ENCODE measurements at regions not wholly inside any gene's neighbourhood (a gene's known extent, or its start where the extent isn't known, plus 50 kb on each side); places are given as distances from the start of the nearest gene placed in this dataset.
A peak's percentile ranks its signal among the peaks of the same experiment; 100 is the strongest.

GRCh38 chr16:66036793-66037715, 329.4 kb upstream of the CDH5 start (continued):
- TF ChIP-seq, protein P1, sequence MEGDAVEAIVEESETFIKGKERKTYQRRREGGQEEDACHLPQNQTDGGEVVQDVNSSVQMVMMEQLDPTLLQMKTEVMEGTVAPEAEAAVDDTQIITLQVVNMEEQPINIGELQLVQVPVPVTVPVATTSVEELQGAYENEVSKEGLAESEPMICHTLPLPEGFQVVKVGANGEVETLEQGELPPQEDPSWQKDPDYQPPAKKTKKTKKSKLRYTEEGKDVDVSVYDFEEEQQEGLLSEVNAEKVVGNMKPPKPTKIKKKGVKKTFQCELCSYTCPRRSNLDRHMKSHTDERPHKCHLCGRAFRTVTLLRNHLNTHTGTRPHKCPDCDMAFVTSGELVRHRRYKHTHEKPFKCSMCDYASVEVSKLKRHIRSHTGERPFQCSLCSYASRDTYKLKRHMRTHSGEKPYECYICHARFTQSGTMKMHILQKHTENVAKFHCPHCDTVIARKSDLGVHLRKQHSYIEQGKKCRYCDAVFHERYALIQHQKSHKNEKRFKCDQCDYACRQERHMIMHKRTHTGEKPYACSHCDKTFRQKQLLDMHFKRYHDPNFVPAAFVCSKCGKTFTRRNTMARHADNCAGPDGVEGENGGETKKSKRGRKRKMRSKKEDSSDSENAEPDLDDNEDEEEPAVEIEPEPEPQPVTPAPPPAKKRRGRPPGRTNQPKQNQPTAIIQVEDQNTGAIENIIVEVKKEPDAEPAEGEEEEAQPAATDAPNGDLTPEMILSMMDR (conservative IDR thresholded peaks at IDR 0.05; ENCODE audit: low read depth, low read length): no peak
- no peak for TF ChIP-seq NFE2L2 (IDR thresholded peaks at IDR 0.05; ENCODE audit: low read depth, low read length)

GRCh38 chr16:66036184-66036583, 330.3 kb upstream of the CDH5 start:
- no peak overlapping the region for H2AK5ac ChIP-seq (ENCODE audit: low read depth, low read length)
- peak overlapping the region; percentile 20 for H2BK20ac ChIP-seq (ENCODE audit: low read depth, low read length)
- H4K91ac ChIP-seq (ENCODE audit: insufficient read depth, low read depth, low read length): no peak overlapping the region
- peaks cover 4% of the 10 kb centered on the region for H3K4me1 ChIP-seq (ENCODE audit: control insufficient read depth, insufficient read depth, low read length)
- H2BK120ac ChIP-seq (ENCODE audit: low read depth, low read length): no peak overlapping the region
- no peak overlapping the region for H2BK5ac ChIP-seq (ENCODE audit: low read depth, low read length, poor library complexity, severe bottlenecking)
- H3K18ac ChIP-seq (ENCODE audit: low read depth, low read length): no peak overlapping the region; the same call in 1 of the 2 replicates
- intact Hi-C loops (cut with micrococcal nuclease): no loop called here
- no peak overlapping the region for H3K9ac ChIP-seq (ENCODE audit: low read depth, low read length)
- ChIA-PET CTCF (no interaction called here), POLR2A (ENCODE audit: unreplicated experiment) (no interaction called here)
- no peak overlapping the region for H4K5ac ChIP-seq (ENCODE audit: low read depth, low read length)
- H3K4me3 ChIP-seq (ENCODE audit: insufficient read depth, low read depth, low read length): no peak overlapping the region
- BruUV-seq (replicated peaks): no TSS peak
- no peak overlapping the region for H3K4me2 ChIP-seq (ENCODE audit: low read depth, low read length)
- no peaks in the 10 kb centered on the region for H3K9me3 ChIP-seq (ENCODE audit: control insufficient read depth, insufficient read depth, low read length)
- no peak overlapping the region for H3K23ac ChIP-seq (ENCODE audit: low read depth, low read length)
- no peak overlapping the region for H2AK9ac ChIP-seq (replicated peaks; ENCODE audit: low read depth, low read length, poor library complexity)
- ATAC-seq (ENCODE audit: low read depth) (no peak), DNase-seq (peak; percentile 37)
- no peak overlapping the region for H3K56ac ChIP-seq (ENCODE audit: extremely low read depth, insufficient read depth, low read length)
- no peak overlapping the region for H2AFZ ChIP-seq (replicated peaks; ENCODE audit: low read length, poor library complexity)
- dilution Hi-C loops (cut with HindIII; ENCODE audit: low sequenced_read_pairs, unreplicated experiment): no loop called here
- in situ Hi-C loops (cut with MboI; ENCODE audit: low sequenced_read_pairs): no loop called here
- no peak overlapping the region for H3K14ac ChIP-seq (replicated peaks; ENCODE audit: low read depth, low read length)
- H3K79me1 ChIP-seq (ENCODE audit: low read depth in 1 of 2, low read length in 2 of 2): no peaks in the 10 kb centered on the region
- H3K27me3 ChIP-seq (ENCODE audit: control insufficient read depth, insufficient read depth, low read length): peaks cover 2% of the 10 kb centered on the region; the same call in 1 of the 2 replicates
- no peaks in the 10 kb centered on the region; the same call in 1 of the 2 replicates for H3K9me1 ChIP-seq (ENCODE audit: insufficient read depth, low read length)
- WGBS, 2 experiments (ENCODE audit: extremely low coverage in 2 of 2, insufficient read length in 1 of 2): no CpG with 5 or more reads among the region's 7 CpGs
- no peak overlapping the region for H3K27ac ChIP-seq (ENCODE audit: insufficient read depth, low read length)
- no peak overlapping the region for H4K8ac ChIP-seq (ENCODE audit: low read depth in 2 of 2, low read length in 2 of 2)
- no peak overlapping the region for H3K4ac ChIP-seq (ENCODE audit: low read depth, low read length)
- no peaks in the 10 kb centered on the region for H4K20me1 ChIP-seq (ENCODE audit: insufficient read depth, low read length)
- H2BK15ac ChIP-seq (ENCODE audit: low read depth, low read length): no peak overlapping the region
- no peaks in the 10 kb centered on the region for H3K36me3 ChIP-seq (ENCODE audit: control insufficient read depth, insufficient read depth, low read length)
- no peak for TF ChIP-seq RFX5 (IDR thresholded peaks at IDR 0.05; ENCODE audit: low read depth, low read length)
- no peak for TF ChIP-seq FOS (IDR thresholded peaks at IDR 0.05; ENCODE audit: low read depth, low read length)
- TF ChIP-seq, protein P1 (conservative IDR thresholded peaks at IDR 0.05; ENCODE audit: low read depth, low read length): no peak
- no peak for TF ChIP-seq RAD21 (IDR thresholded peaks at IDR 0.05; ENCODE audit: low read length)
- no peak for TF ChIP-seq CHD1 (IDR thresholded peaks at IDR 0.05; ENCODE audit: low read depth, low read length)
- no peak for TF ChIP-seq ELK1 (IDR thresholded peaks at IDR 0.05; ENCODE audit: borderline replicate concordance, low read depth, low read length)
- TF ChIP-seq MAFK (IDR thresholded peaks at IDR 0.05; ENCODE audit: low read depth, low read length): no peak
- TF ChIP-seq MAZ (IDR thresholded peaks at IDR 0.05; ENCODE audit: borderline replicate concordance, low read depth, low read length): no peak
- no peak for TF ChIP-seq BHLHE40 (IDR thresholded peaks at IDR 0.05; ENCODE audit: low read depth, low read length)
